ENCODE measurements at regions not wholly inside any gene's neighbourhood (a gene's known extent, or its start where the extent isn't known, plus 50 kb on each side); places are given as distances from the start of the nearest gene placed in this dataset.

GRCh38 chr1:58979677-58980076 lies 195.8 kb upstream of the JUN start:
- no peak for DNase-seq (ENCODE audit: low read depth, low spot score)
- CTCF ChIA-PET: interaction anchor here (0.9 kb wide), 1 partner anchor 9 kb away, joined by 3 read pairs; no protein-coding TSS in a partner anchor
- POLR2A ChIA-PET: no interaction called here

GRCh38 chr1:58981392-58981791 lies 197.5 kb upstream of the JUN start:
- ChIA-PET POLR2A (no interaction called here), CTCF (interaction anchor here (1.0 kb wide), 1 partner anchor 75 kb away, joined by 3 read pairs; no protein-coding TSS in a partner anchor)
- H3K4me3 ChIP-seq (ENCODE audit: low read depth, low read length): no peak overlapping the region
- no peak for TF ChIP-seq CTCF (IDR thresholded peaks at IDR 0.05; ENCODE audit: insufficient read depth, low read length, missing control alignments)
- DNase-seq (ENCODE audit: low read depth, low spot score): no peak

More at GRCh38 chr1:58979677-58980076, 195.8 kb upstream of the JUN start:
- no peak overlapping the region for H3K4me3 ChIP-seq (ENCODE audit: low read depth, low read length)
- TF ChIP-seq CTCF (IDR thresholded peaks at IDR 0.05; ENCODE audit: insufficient read depth, low read length, missing control alignments): no peak

GRCh38 chr1:58982259-58982998 lies 198.6 kb upstream of the JUN start:
- TF ChIP-seq CTCF (IDR thresholded peaks at IDR 0.05; ENCODE audit: insufficient read depth, low read length, missing control alignments): no peak
- CTCF ChIA-PET: interaction anchor here (1.0 kb wide), 1 partner anchor 76 kb away, joined by 3 read pairs; no protein-coding TSS in a partner anchor
- H3K4me3 ChIP-seq (ENCODE audit: low read depth, low read length): no peak overlapping the region
- DNase-seq (ENCODE audit: low read depth, low spot score): no peak
- POLR2A ChIA-PET: no interaction called here

GRCh38 chr1:58983162-58983561 lies 199.3 kb upstream of the JUN start:
- ChIA-PET CTCF (interaction anchor here (1.2 to 1.3 kb wide), 2 partner anchors 9 to 12 kb away, joined by 4 to 8 read pairs; no protein-coding TSS in a partner anchor), POLR2A (no interaction called here)
- TF ChIP-seq CTCF (IDR thresholded peaks at IDR 0.05; ENCODE audit: insufficient read depth, low read length, missing control alignments): no peak
- no peak overlapping the region for H3K4me3 ChIP-seq (ENCODE audit: low read depth, low read length)
- DNase-seq (ENCODE audit: low read depth, low spot score): peak; percentile 14

GRCh38 chr1:58983633-58984245 lies 199.9 kb upstream of the JUN start:
- ChIA-PET CTCF (interaction anchor here (1.2 to 1.3 kb wide), 2 partner anchors 9 to 11 kb away, joined by 4 to 8 read pairs; no protein-coding TSS in a partner anchor), POLR2A (no interaction called here)
- DNase-seq (ENCODE audit: low read depth, low spot score): no peak
- no peak for TF ChIP-seq CTCF (IDR thresholded peaks at IDR 0.05; ENCODE audit: insufficient read depth, low read length, missing control alignments)
- no peak overlapping the region for H3K4me3 ChIP-seq (ENCODE audit: low read depth, low read length)
